ENCODE measurements at regions not wholly inside any gene's neighbourhood (a gene's known extent, or its start where the extent isn't known, plus 50 kb on each side); places are given as distances from the start of the nearest gene placed in this dataset.

GRCh38 chr18:33866386-33866785 is 288.4 kb downstream of the ASXL3 start:
- Histone ChIP-seq H3K27me3 (ENCODE audit: control insufficient read depth in 4 of 4, insufficient read depth in 4 of 4, low read length in 3 of 4) (no peaks in the 10 kb centered on the region), H3K27ac (ENCODE audit: low read depth in 1 of 2, low read length in 2 of 2) (no peak overlapping the region), H3K9ac (ENCODE audit: low read depth in 1 of 2, low read length in 2 of 2) (no peak overlapping the region), H3K4me1 (ENCODE audit: control insufficient read depth in 4 of 4, insufficient read depth in 4 of 4, low read length in 3 of 4) (peaks cover 0 to 35% (median 26%) of the 10 kb centered on the region in 4 donors), H3K9me3 (ENCODE audit: control insufficient read depth in 4 of 4, low read length in 3 of 4) (peaks cover 3 to 10% (median 5%) of the 10 kb centered on the region in 4 donors), H3K36me3 (ENCODE audit: control insufficient read depth in 4 of 4, insufficient read depth in 3 of 4, low read depth in 1 of 4, low read length in 3 of 4) (no peaks in the 10 kb centered on the region), H3K4me3 (ENCODE audit: low read depth in 1 of 3, low read length in 3 of 3) (no peak overlapping the region)
- TF ChIP-seq ZBTB33 (IDR thresholded peaks at IDR 0.05) (peak; percentile 35), JUND (IDR thresholded peaks at IDR 0.05) (peak in 1 of 2 donors; percentile 12), GABPA (IDR thresholded peaks at IDR 0.05 in 1 of 2, conservative IDR thresholded peaks at IDR 0.05 in 1 of 2) (no peak), FOXA2 (IDR thresholded peaks at IDR 0.05) (peak; percentile 80), FOXA1 (IDR thresholded peaks at IDR 0.05) (peak; percentile 53), MAX (IDR thresholded peaks at IDR 0.05) (peak; percentile 20), CTCF (IDR thresholded peaks at IDR 0.05; ENCODE audit: low read depth, low read length, missing input control) (no peak), HNF4G (IDR thresholded peaks at IDR 0.05) (peak; percentile 65), NR2F2 (IDR thresholded peaks at IDR 0.05) (no peak), RAD21 (IDR thresholded peaks at IDR 0.05) (peak; percentile 11 to 36), YY1 (IDR thresholded peaks at IDR 0.05) (no peak), HNF4A (conservative IDR thresholded peaks at IDR 0.05) (peak; percentile 86), ATF3 (IDR thresholded peaks at IDR 0.05) (no peak), SP1 (IDR thresholded peaks at IDR 0.05) (peak; percentile 91), REST (IDR thresholded peaks at IDR 0.05) (no peak), RXRA (IDR thresholded peaks at IDR 0.05) (peak; percentile 65 to 75), EGR1 (IDR thresholded peaks at IDR 0.05; ENCODE audit: low read depth in 2 of 2) (no peak), TAF1 (conservative IDR thresholded peaks at IDR 0.05) (no peak)
- no peak for DNase-seq (ENCODE audit: low spot score)
- 31% methylated on average over 1 of the region's 1 CpG for WGBS
